A549 (cell line): ENCODE measurements at regions not wholly inside any gene's neighbourhood (a gene's known extent, or its start where the extent isn't known, plus 50 kb on each side); places are given as distances from the start of the nearest gene placed in this dataset.

Experiments
- ATAC-seq, 2 experiments: fragments of 200-7000 bp in 1 of 2; fragments of >200 bp in 1 of 2; cut with Nextera tagmentation in 1 of 2; cut with Tn5 transposase in 1 of 2; 3 replicates each; pipeline versions ENCODE4 v1.8.0 to v1.9.1; 2018 to 2020; ENCODE audit warnings: mild to moderate bottlenecking in 1 of 2, moderate library complexity in 1 of 2
- CTCF ChIA-PET: fragments of 300-600 bp; sonication (Branson Sonifier 250); formaldehyde crosslinking; extraction: SDS; loops from one replicate; lab custom pipeline; 2021; ENCODE audit warnings: antibody characterized with exemption, inconsistent platforms; lab: Yijun Ruan, JAX
- POLR2A ChIA-PET: fragments of 350-600 bp; formaldehyde crosslinking; extraction: SDS; loops from one replicate; lab custom pipeline; 2021; ENCODE audit warnings: antibody characterized with exemption, inconsistent platforms; lab: Yijun Ruan, JAX
- DNase-seq, 2 experiments: peaks; one replicate each; pipeline versions ENCODE4 v3.0.0 to v3.0.0-alpha.2; 2011 to 2016; ENCODE audit warnings: low read depth in 1 of 2, low spot score in 1 of 2
- FAIRE-seq: peaks from 2 replicates; lab custom pipeline; 2011; peaks lifted over from hg19 to GRCh38; lab: Jason Lieb, UNC
- H3K27ac ChIP-seq, 2 experiments: fragments of >200 bp; sonication (Bioruptor Twin); formaldehyde crosslinking; 3 replicates each; pipeline ENCODE4 v1.5.1; 2016 to 2017
- H3K4me1 ChIP-seq: fragments of >200 bp; sonication (Bioruptor Twin); formaldehyde crosslinking; 3 replicates; pipeline ENCODE4 v1.6.1; 2016
- H3K4me2 ChIP-seq: fragments of >200 bp; sonication (Bioruptor Twin); formaldehyde crosslinking; 3 replicates; pipeline ENCODE4 v1.6.1; 2016
- H3K4me3 ChIP-seq: fragments of >200 bp; sonication (Bioruptor Twin); formaldehyde crosslinking; 3 replicates; pipeline ENCODE4 v1.5.1; 2016
- H3K9me3 ChIP-seq: fragments of >200 bp; sonication (Bioruptor Twin); formaldehyde crosslinking; 3 replicates; pipeline ENCODE4 v1.6.1; 2016
- BHLHE40 ChIP-seq: IDR thresholded peaks from 2 replicates; pipeline ENCODE4 v1.6.1; 2012; ENCODE audit warnings: low read depth, low read length, inconsistent platforms
- CBX8 ChIP-seq: fragments of 200-600 bp; sonication (generic); IDR thresholded peaks from 2 replicates; pipeline ENCODE4 v1.6.1; 2016
- CTCF ChIP-seq: fragments of >200 bp; sonication (Bioruptor Twin); formaldehyde crosslinking; IDR thresholded peaks from 3 replicates; pipeline ENCODE4 v1.5.1; 2016
- EHF ChIP-seq: fragments of 250-450 bp; sonication (Bioruptor Pico); IDR thresholded peaks from 2 replicates; pipeline ENCODE4 v1.5.0; 2020; ENCODE audit warnings: mild to moderate bottlenecking
- ELK1 ChIP-seq: fragments of 150-350 bp; IDR thresholded peaks from 2 replicates; pipeline ENCODE4 v1.6.1; 2014; ENCODE audit warnings: low read depth, mild to moderate bottlenecking, low read length
- ESRRA ChIP-seq: fragments of 150-350 bp; IDR thresholded peaks from 2 replicates; pipeline ENCODE4 v1.6.1; 2014; ENCODE audit warnings: mild to moderate bottlenecking, low read length, borderline replicate concordance
- GATA3 ChIP-seq: IDR thresholded peaks from 2 replicates; pipeline ENCODE4 v1.6.1; 2012; ENCODE audit warnings: borderline replicate concordance
- HDAC2 ChIP-seq: fragments of 200-600 bp; sonication (generic); IDR thresholded peaks from 2 replicates; pipeline ENCODE4 v1.6.1; 2016
- HMGXB4 ChIP-seq: fragments of 250-450 bp; sonication (Bioruptor Pico); IDR thresholded peaks from 2 replicates; pipeline ENCODE4 v1.5.0; 2021; ENCODE audit warnings: mild to moderate bottlenecking, moderate library complexity, borderline replicate concordance
- HOXB13 ChIP-seq: fragments of 250-450 bp; sonication (Bioruptor Pico); IDR thresholded peaks from 2 replicates; pipeline ENCODE4 v1.5.0; 2020; ENCODE audit warnings: low read depth, mild to moderate bottlenecking, moderate library complexity
- HOXB5 ChIP-seq: fragments of 250-450 bp; sonication (Bioruptor Pico); IDR thresholded peaks from 2 replicates; pipeline ENCODE4 v1.5.0; 2020; ENCODE audit warnings: mild to moderate bottlenecking, moderate library complexity
- JUNB ChIP-seq: fragments of >200 bp; sonication (Bioruptor Twin); formaldehyde crosslinking; IDR thresholded peaks from 2 replicates; pipeline ENCODE4 v1.6.1; 2016
- MAX ChIP-seq: IDR thresholded peaks from 2 replicates; pipeline ENCODE4 v1.6.1; 2012
- MYC ChIP-seq: IDR thresholded peaks from 2 replicates; pipeline ENCODE4 v1.6.1; 2012; ENCODE audit warnings: mild to moderate bottlenecking, inconsistent platforms, low read length, improper control_type of control experiment, borderline replicate concordance
- RAD21 ChIP-seq, 2 experiments: fragments of >200 bp in 1 of 2; sonication (Bioruptor Twin) in 1 of 2; formaldehyde crosslinking in 1 of 2; IDR thresholded peaks in 1 of 2; conservative IDR thresholded peaks in 1 of 2; 2 replicates in 1 of 2; 3 replicates in 1 of 2; pipeline ENCODE4 v1.6.1; 2012 to 2018; ENCODE audit warnings: inconsistent platforms in 1 of 2
- RCOR1 ChIP-seq: fragments of 150-350 bp; IDR thresholded peaks from 2 replicates; pipeline ENCODE4 v1.6.1; 2014; ENCODE audit warnings: antibody characterized with exemption, low read length, low read depth
- SMC3 ChIP-seq: fragments of >200 bp; sonication (Bioruptor Twin); formaldehyde crosslinking; IDR thresholded peaks from 3 replicates; pipeline ENCODE4 v1.6.1; 2018; ENCODE audit warnings: inconsistent platforms
- SREBF2 ChIP-seq: fragments of 450-650 bp; IDR thresholded peaks from 2 replicates; pipeline ENCODE4 v1.6.1; 2014; ENCODE audit warnings: mild to moderate bottlenecking, moderate library complexity
- USF2 ChIP-seq: fragments of 450-650 bp; IDR thresholded peaks from 2 replicates; pipeline ENCODE4 v1.6.1; 2014; ENCODE audit warnings: antibody characterized with exemption
- ZC3H11A ChIP-seq: fragments of 450-650 bp; IDR thresholded peaks from 2 replicates; pipeline ENCODE4 v1.6.1; 2014; ENCODE audit warnings: antibody characterized with exemption, mild to moderate bottlenecking
- ZFP36 ChIP-seq: fragments of 450-650 bp; IDR thresholded peaks from 2 replicates; pipeline ENCODE4 v1.6.1; 2014; ENCODE audit warnings: borderline replicate concordance; ENCODE audit not compliant: partially characterized antibody
- ZSCAN20 ChIP-seq: fragments of 250-450 bp; sonication (Bioruptor Pico); IDR thresholded peaks from 2 replicates; pipeline ENCODE4 v1.8.0; 2022; ENCODE audit warnings: mild to moderate bottlenecking, moderate library complexity
- WGBS: methylation state at CpG from one replicate; pipeline ENCODE4 v1.1.6; 2017; ENCODE audit errors: missing lambda C conversion rate; 5-methylcytosine and 5-hydroxymethylcytosine counted together

- no peaks in the 10 kb centered on the region for H3K4me1 ChIP-seq
- no peak overlapping the region for H3K4me2 ChIP-seq
- CTCF ChIA-PET: interaction anchor here (0.6 to 5.8 kb wide), 79 partner anchors 8 to 1421 kb away, joined by 3 to 50 read pairs (median 4); no protein-coding TSS in a partner anchor
- POLR2A ChIA-PET: no interaction called here
- H3K4me3 ChIP-seq: no peak overlapping the region
- H3K9me3 ChIP-seq: no peaks in the 10 kb centered on the region
- peak overlapping the region; percentile 12 to 25; a peak in 2 of 6 replicates for H3K27ac ChIP-seq
- DNase-seq (peak; percentile 50 to 85), ATAC-seq (peak; percentile 70 to 93), FAIRE-seq (no peak)
- TF ChIP-seq USF2 (no peak), ELK1 (no peak), RAD21 (conservative IDR thresholded peaks at IDR 0.05 in 1 of 2, IDR thresholded peaks at IDR 0.05 in 1 of 2) (peak; percentile 93 to 96), HDAC2 (no peak), SMC3 (peak; percentile 84), ZSCAN20 (CRISPR knock-in tag) (no peak), HOXB5 (no peak), ESRRA (no peak), ZC3H11A (no peak), BHLHE40 (no peak), ZFP36 (no peak), SREBF2 (no peak), CTCF (peak; percentile 91), MAX (no peak)
- 35% methylated on average over 9 of the region's 9 CpGs for WGBS
These were observed 94.0 kb downstream of the ACTL7B start for GRCh38 chr9:108761655-108762347.

- FAIRE-seq: no peak
- POLR2A ChIA-PET: no interaction called here
- Histone ChIP-seq H3K4me2 (no peak overlapping the region), H3K27ac (no peak overlapping the region), H3K4me3 (no peak overlapping the region), H3K4me1 (no peaks in the 10 kb centered on the region), H3K9me3 (no peaks in the 10 kb centered on the region)
- CTCF ChIA-PET: interaction anchor here (0.8 to 5.8 kb wide), 32 partner anchors 9 to 1420 kb away, joined by 3 to 50 read pairs (median 5); no protein-coding TSS in a partner anchor
- DNase-seq: no peak
- TF ChIP-seq BHLHE40 (no peak), HDAC2 (no peak), CBX8 (no peak), HOXB13 (CRISPR knock-in tag) (no peak), GATA3 (no peak), RCOR1 (no peak), HMGXB4 (CRISPR knock-in tag) (no peak), MYC (no peak), ZFP36 (no peak), JUNB (no peak), EHF (no peak)
- 46% methylated on average over 2 of the region's 2 CpGs for WGBS
- no peak for ATAC-seq
These were observed 94.9 kb downstream of the ACTL7B start for GRCh38 chr9:108760841-108761240.
